Stimulated activated CD4-positive, alpha-beta T cell treated with anti-CD3 and anti-CD28 coated beads, Interleukin-1b, Interleukin-23, amount 100 ng/mL, for 4 hours (primary cell): ENCODE measurements at regions not wholly inside any gene's neighbourhood (a gene's known extent, or its start where the extent isn't known, plus 50 kb on each side); places are given as distances from the start of the nearest gene placed in this dataset.

Source experiments
- DNase-seq, 2 donors: peaks; one replicate each; pipeline ENCODE4 v3.0.0-alpha.2; 2020; ENCODE audit warnings: low read depth in 2 of 2

DNA sequence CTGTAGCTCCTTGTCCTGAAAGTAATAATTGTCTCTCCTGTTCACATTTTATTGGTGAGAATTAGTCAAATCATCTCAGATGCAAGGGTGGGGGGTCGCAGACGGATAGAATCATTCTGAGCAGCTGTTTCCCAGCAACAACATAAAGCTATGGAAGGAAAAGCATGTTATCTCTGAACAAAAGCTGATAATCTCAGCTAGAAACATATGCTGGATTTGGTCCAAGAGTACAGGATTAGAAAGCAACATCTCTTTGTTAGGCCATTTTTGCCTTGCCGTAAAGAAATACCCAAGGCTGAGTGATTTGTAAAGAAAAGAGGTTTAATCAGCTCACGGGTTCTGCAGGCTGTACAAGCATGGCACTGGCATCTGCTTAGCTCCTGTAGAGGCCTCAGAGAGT is 472.8 kb upstream of the BOD1L1 start:
- no peak for DNase-seq

GRCh38 chr4:14110407-14110806 is 482.9 kb upstream of the BOD1L1 start:
- no peak for DNase-seq

DNA sequence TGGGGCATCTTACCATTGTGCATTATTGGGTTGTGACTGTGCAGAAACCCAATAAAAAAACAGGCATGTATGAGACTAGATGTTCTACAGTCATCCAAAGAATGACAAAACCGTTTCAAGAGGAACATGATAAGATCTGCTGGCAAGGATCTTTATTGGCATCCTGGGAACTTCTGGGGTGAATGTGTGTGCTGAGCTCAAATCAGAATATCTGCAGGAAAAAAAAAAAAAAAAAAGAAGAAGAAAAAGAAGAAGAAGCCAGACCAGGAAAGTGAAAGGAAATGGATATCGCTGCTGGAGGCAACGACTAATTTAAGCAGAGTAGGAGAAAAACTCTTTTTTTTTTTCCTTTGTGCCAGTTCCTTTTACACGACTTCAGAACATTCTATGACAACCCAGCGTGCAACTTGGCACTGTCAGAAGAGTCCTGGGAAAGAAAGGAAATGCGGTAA is 484.2 kb upstream of the BOD1L1 start:
- no peak for DNase-seq

- DNase-seq, result no peak
Observed at GRCh38 chr4:14115106-14115505, 487.6 kb upstream of the BOD1L1 start.

DNA sequence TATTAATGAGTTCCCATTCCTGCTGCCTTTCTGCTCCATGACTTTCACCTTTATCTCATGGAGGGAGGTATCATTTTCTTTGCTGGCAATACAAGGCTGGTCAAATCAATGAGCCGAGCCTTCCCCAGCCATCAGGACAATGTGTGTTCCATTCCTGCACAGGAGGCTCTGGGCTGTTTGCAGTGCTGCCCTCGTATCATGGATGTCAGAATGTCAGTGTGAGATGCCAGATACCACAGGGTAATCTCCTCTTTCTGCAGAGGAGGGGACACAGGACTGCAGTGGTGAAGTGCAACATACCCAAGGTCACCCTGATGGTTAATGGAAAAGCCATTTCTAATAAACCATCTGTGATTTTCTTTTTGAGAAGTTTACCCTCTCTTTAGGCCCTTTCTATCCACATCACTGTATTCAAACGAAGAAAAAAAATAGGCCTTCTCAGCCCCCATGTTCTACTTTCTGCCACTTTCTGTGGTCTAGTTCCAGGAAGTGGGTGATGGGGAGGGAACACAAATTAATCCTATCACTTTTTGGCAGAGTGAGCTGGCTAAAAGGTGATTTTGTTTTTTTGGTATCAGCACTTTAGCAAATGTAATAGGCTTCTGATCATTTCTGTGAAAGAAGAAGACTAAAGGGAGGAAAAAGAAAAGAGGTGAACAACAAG is 490.2 kb upstream of the BOD1L1 start:
- DNase-seq, result no peak

- no peak for DNase-seq
Observed at GRCh38 chr4:14124816-14125215, 497.3 kb upstream of the BOD1L1 start.

- DNase-seq, result no peak
Observed at GRCh38 chr4:14125375-14126129, 498.0 kb upstream of the BOD1L1 start.

GRCh38 chr4:14130551-14130950 is 503.0 kb upstream of the BOD1L1 start:
- no peak for DNase-seq

- no peak for DNase-seq
Observed at GRCh38 chr4:14131335-14131734, 503.8 kb upstream of the BOD1L1 start.

DNA sequence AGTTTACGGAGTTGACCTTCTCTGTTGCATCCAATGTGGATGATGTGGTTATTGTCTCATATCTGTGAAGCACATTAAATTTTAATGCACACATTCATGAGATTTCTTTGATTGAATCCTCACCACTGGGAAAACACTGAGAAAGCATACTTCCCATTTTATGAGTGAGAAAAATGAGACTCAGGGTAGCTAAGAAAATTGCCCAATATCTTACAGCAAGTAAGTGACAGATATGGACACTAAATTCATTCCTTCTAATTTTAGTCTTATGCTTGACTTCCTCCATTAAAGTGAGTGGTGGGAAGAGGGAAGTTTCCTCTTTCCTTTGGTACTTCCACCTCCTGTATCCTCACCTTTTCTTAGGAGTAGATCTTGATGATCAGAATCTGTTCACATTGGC is 504.8 kb upstream of the BOD1L1 start:
- no peak for DNase-seq

DNA sequence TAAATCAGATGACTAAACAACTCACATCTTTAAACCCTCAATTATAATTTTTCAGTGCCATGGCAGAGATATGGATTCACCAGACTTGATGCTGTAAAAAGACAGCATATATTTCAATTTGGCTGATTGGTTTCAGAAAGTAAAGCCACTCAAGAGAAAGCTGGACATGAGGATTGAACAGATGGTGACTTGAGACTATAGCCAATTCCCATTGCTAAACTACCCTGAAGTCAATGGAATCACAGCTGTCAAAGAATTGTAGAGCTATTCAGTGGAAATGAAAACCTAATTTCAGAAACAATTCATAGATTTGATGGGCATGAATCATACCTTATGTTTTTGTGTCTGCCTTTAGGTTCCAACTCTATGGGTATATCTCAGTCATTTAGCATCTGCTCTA is 510.6 kb upstream of the BOD1L1 start:
- no peak for DNase-seq

- DNase-seq, result no peak
Observed at GRCh38 chr4:14143892-14144291, 516.4 kb upstream of the BOD1L1 start.

GRCh38 chr4:14149176-14150053 is 521.9 kb upstream of the BOD1L1 start:
- no peak for DNase-seq

- no peak for DNase-seq
Observed at GRCh38 chr4:14151101-14151500, 523.6 kb upstream of the BOD1L1 start.

- no peak for DNase-seq
Observed at GRCh38 chr4:14152834-14153519, 525.5 kb upstream of the BOD1L1 start.

GRCh38 chr4:14155803-14156202 is 528.3 kb upstream of the BOD1L1 start:
- no peak for DNase-seq

GRCh38 chr4:14157262-14157661 is 529.7 kb upstream of the BOD1L1 start:
- DNase-seq, result no peak

DNA sequence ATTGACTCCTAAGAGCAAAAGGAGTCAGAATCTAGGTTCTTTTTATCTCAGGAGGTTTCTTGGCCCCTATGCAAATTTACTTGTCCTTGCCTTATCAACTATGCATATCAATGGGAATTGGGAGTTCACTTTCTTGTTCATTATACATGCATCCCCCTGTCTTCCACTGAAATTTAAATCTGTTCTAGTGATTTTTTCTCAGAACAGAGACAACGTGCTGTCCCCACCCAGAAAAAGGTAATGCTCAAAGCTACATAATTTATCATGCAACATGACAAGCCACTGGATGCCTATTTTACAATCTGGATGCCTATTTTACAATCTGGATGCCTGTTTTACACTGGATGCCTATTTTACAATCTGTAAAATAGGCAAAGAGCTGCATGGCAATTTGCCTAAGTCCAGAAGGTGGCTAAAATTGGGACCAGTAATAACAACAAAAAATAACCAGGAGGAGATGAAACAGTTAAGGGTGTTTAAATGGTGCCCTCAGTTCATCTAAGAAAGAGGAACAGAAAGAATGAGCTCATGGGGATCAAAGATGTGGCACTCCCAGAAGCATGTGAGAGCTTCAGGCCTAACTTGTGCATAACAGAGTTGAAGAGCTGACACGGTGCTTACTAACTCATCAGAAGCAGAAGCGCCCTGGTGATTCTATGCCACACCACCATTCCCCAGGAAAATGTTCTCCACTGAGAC is 537.8 kb upstream of the BOD1L1 start:
- no peak for DNase-seq

DNA sequence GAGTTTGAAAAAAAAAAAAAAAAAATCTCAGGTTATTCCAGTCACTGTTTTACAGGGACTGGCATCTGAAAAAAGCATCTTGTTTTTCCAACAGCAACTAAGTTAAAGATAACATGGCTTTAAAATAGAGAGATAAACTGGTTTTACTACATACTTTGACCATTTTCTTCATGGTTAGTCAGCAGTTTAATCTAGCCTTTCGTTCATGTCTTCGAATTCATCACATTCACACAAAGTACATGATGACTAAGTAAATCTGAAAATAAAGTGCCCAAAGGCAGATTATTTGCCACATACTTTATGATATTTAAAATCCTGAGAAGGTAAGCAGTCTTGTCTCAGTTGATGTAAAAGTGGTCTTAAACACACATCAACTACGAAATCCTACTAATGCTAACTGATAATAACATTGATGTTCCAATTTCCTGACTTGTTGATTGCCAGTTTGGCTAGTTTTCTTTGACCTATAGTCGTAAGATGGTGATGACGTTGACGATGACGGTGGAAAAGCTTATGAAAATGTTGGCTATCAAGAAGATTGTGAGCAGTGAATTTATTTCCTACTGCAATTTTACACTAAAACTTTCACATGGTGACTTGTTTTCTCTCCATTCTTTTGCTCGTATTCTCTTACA is 540.5 kb upstream of the BOD1L1 start:
- no peak for DNase-seq

DNA sequence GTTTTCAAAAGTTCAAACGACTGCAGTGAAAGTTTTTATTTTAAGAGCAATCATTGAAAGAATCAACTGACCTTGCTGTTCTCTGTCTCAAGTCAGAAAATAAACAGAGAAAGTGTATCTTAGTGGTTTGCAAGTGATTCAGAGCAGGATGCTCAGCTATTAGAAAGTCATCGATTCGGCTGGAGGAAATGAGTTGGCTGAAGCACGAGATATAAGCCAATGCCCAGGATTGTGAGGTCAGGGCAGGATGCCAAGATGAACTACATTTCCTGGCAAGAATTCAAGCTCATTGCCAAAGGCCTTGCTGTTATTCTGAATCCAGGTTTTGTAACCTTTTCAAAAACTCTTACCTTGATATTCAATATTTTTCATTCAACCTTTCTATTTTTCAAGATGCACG is 541.4 kb upstream of the BOD1L1 start:
- no peak for DNase-seq

- DNase-seq, result no peak
Observed at GRCh38 chr4:14169460-14169859, 541.9 kb upstream of the BOD1L1 start.
